ENCODE measurements at regions not wholly inside any gene's neighbourhood (a gene's known extent, or its start where the extent isn't known, plus 50 kb on each side); places are given as distances from the start of the nearest gene placed in this dataset.

GRCh38 chr1:63041660-63042059 is 257.7 kb downstream of the ATG4C start:
- TF ChIP-seq CTCF (IDR thresholded peaks at IDR 0.05; ENCODE audit: low read depth, low read length) (no peak), EZH2phosphoT487 (IDR thresholded peaks at IDR 0.05; ENCODE audit: low read depth) (no peak)
